ENCODE measurements at regions not wholly inside any gene's neighbourhood (a gene's known extent, or its start where the extent isn't known, plus 50 kb on each side); places are given as distances from the start of the nearest gene placed in this dataset.
"Not testable (repeated sequence)": the region's sequence is repeated elsewhere in the genome, so short reads cannot be mapped to it uniquely, and the experiment has no call there.

DNA sequence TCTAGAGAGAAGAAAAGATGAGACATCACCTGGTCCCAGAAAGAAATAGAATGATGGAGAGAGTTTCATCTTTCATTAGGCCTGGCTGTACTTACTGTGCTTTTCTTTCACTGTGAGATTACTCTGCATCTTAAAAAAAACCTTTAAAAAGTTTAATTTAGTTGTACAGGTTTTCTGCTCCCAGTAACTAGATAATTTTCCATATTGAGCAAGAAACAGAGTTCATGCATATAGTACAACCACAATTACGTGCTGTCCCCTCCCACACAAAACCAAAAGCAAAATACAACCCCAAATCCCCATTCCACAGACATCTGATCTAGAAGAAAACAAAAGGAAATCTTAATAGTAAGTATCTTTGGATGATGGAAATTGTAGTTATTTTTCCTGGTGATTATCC lies 371.2 kb downstream of the SH2D1A start:
- no peak for DNase-seq (ENCODE audit: low read depth)

DNA sequence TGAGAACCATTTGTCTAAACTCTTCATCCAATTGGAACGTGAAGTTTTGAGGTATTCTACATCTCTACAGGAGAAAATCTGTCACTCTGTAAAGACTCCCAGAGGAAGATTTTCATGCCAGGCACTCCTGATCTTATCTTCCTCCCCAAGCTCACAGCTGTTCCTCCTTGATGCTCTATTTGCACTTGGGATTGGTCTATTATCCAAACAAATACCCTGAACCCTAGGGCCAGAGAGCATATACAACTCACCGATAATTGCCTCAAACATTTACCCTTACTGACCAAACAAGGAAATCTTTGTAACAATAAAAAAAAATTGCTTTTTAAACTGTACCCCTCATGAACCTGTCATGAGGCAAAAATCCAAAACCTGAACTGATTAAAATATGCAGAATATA lies 372.7 kb downstream of the SH2D1A start:
- no peak for DNase-seq (ENCODE audit: low read depth)

GRCh38 chrX:124720532-124720931 lies 374.2 kb downstream of the SH2D1A start:
- no peak for DNase-seq (ENCODE audit: low read depth)

DNA sequence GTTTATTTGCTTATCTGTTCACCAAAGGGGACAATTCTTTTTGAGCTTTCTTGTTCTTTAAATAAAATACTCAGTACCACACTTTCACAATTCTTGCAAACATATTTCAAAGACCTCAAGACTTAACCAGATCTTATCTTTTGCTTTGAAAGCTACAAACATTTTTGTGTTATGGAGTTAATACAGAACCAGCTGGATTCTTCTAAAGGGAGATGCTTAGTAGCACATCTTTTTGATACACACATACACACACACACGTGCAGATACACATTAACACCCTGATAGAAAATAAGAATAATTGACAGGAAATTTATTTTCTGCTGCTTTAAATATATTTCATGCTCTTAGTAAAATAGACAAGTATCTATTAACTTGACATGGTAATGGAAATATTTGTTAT lies 379.1 kb downstream of the SH2D1A start:
- DNase-seq (ENCODE audit: low read depth): no peak

GRCh38 chrX:124726292-124726691 lies 379.9 kb downstream of the SH2D1A start:
- no peak for DNase-seq (ENCODE audit: low read depth)

GRCh38 chrX:124726881-124727280 lies 380.5 kb downstream of the SH2D1A start:
- DNase-seq (ENCODE audit: low read depth): no peak

DNA sequence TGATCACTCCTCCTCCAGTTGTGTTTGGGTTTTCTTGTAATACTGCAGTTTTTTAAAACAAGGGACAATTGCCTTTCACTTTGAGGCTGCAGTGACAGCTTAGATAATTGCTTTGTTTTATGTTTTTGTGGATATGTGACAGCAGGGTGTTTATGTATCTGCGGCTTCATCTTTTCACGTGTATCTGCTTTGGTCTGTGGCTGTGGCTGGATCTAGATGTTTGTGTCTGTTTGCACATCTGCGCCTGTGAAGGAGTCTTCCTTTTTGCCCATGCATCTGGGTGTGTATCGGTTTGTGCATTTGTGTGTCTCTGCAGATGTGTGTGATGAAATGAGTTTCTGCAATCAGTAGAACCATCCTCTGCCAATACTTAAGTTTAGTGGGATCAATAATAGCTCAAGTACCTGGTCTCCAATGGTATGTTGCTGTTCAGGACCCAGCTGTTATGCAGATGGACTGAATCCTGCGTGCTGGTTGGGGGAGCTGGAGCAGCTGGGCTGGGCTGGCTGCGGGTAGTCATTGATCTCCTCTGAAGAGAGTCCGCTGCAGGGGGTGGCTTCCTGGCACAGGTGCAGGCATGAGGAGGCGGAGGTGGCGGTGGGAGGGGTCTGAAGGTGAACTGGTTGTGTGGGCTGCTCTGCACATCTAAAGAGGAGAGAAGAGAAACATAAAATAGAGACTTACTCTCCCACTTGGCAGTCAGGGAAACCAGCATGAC lies 390.3 kb downstream of the SH2D1A start:
- DNase-seq (ENCODE audit: low read depth): no peak

- DNase-seq (ENCODE audit: low read depth): no peak
Observed at GRCh38 chrX:124737771-124738170, 391.4 kb downstream of the SH2D1A start.

DNA sequence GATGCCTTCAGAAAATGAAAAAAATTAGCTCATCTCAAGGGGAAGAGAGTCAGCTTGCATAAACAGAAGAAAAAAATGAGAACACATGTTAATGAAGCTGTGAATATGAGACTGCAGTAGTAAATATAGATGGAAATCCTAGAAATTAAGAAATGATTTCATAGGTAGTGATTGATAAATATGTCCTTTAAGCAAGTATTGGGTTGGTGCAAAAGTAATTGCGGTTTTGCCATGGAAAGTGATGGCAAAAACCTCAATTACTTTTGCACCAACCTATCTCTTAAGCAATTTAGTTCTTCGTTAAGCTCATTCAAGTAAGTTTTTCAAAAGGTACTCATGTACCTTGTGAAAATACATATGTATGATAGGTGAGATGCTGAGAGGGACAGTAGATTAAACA lies 400.9 kb downstream of the SH2D1A start:
- DNase-seq (ENCODE audit: low read depth): no peak

GRCh38 chrX:124764354-124764753 lies 418.0 kb downstream of the SH2D1A start:
- no peak for DNase-seq (ENCODE audit: low read depth)

DNA sequence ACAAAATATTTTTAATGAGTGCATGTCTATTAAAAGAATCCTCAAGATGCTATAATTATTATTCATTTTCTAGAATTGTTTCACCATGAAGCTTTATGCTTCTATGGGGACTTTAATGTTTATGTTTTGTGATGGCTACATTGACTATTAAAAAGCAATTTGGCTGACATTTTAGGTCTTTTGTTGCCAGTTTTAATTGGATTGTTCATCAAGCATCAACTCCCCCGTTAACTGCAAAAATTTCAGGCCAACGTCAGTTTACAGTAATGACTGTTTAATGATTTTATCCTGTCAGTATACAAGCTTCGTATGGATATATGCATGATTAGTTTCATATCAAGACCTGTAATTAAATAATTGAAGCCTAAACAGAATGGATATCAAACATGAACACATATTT lies 422.8 kb downstream of the SH2D1A start:
- DNase-seq (ENCODE audit: low read depth): no peak

DNA sequence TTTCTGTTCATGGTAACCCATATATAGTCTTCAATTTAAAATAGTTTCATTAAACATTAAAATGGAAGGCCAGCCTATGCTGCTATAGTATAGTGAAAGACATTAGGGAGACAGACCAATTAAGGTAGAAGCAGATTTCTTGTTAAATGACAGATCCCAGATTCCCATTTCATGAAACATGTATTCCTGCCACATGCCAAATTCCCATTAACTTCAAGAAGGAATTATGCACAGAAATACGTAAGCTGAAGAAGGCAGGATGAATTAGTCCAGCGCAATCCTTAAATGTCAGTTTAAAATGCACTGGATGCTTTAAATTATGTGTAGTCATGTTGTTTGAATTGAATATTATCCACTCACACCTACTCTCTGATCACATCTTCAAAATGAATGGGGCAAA lies 424.9 kb downstream of the SH2D1A start:
- no peak for DNase-seq (ENCODE audit: low read depth)

GRCh38 chrX:124788253-124788652 lies 441.9 kb downstream of the SH2D1A start:
- DNase-seq (ENCODE audit: low read depth): not testable (repeated sequence)

DNA sequence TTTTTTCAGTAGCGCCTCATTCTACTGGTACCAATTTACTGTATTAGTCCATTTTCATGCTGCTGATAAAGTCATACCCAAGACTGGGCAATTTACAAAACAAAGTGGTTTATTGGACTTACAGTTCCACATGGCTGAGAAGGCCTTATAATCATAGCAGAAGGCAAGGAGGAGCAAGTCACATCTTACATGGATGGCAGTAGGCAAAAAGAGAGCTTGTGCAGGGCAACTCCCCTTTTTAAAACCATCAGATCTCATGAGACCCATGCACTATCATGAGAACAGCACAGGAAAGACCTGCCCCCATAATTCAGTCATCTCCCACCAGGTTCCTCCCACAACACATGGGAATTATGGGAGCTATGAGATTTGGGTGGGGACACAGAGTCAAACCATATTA lies 443.5 kb downstream of the SH2D1A start:
- not testable (repeated sequence) for DNase-seq (ENCODE audit: low read depth)

- no peak for DNase-seq (ENCODE audit: low read depth)
Observed at GRCh38 chrX:124791492-124792095, 445.2 kb downstream of the SH2D1A start.

- DNase-seq (ENCODE audit: low read depth): no peak
Observed at GRCh38 chrX:124796989-124797388, 450.6 kb downstream of the SH2D1A start.

DNA sequence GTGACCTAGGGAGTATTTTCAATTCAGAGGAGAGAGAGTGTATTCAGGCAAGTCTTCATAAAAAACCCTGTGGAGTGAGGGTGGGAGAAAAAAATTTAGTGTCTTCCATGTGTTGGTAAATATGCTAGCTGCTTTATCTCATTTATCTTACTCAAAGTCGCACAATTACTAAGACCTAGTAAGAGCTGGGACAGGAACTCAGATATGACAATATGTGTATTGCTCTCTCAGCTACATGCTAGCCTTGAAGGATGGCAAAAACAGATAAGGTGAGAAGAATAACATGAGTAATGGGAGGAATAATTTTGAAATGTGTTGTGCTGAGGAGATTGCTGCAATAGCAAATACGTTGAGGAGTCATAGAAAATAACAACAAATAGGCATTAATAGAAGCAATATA lies 458.6 kb downstream of the SH2D1A start:
- DNase-seq (ENCODE audit: low read depth): no peak

DNA sequence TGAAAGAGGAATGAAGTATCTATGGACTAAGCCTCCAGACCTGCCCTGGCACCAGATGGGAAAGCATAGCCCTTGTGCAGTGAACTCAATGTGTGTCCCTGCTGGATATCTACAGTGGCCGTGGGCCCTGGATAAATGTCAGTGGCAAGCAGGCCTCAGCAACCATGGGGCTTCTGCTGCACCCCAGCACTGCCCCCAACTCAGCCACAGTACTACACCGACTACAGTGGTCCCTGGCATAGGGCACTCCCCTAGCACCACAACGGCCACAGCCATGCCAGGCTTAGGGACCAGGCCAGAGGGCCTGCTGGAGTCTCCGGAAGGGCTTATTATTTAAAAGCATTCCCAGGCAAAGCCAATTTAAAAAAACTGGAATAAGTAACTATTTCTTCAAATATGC lies 459.1 kb downstream of the SH2D1A start:
- DNase-seq (ENCODE audit: low read depth): no peak

DNA sequence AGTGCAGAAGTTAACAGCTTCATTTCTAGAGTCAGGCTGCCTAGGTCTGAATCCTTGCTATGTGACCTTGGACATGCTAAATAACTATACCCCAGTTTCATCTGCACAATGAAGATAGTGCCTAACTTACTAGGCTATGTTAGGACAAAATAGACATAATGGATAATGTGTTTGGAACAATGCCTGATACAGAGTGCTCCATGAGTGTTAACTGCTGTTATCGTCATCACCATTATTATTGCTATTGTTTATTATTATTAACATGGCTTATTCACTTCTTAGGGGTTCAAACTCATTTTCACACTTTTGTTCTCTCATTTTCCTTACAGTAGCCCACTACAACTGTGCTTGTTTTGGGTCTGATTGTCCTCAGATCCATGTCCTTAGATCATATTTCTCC lies 467.7 kb downstream of the SH2D1A start:
- no peak for DNase-seq (ENCODE audit: low read depth)

- no peak for DNase-seq (ENCODE audit: low read depth)
Observed at GRCh38 chrX:124818033-124818432, 471.7 kb downstream of the SH2D1A start.

GRCh38 chrX:124818764-124819163 lies 472.4 kb downstream of the SH2D1A start:
- no peak for DNase-seq (ENCODE audit: low read depth)

- DNase-seq (ENCODE audit: low read depth): no peak
Observed at GRCh38 chrX:124820738-124821137, 474.4 kb downstream of the SH2D1A start.

DNA sequence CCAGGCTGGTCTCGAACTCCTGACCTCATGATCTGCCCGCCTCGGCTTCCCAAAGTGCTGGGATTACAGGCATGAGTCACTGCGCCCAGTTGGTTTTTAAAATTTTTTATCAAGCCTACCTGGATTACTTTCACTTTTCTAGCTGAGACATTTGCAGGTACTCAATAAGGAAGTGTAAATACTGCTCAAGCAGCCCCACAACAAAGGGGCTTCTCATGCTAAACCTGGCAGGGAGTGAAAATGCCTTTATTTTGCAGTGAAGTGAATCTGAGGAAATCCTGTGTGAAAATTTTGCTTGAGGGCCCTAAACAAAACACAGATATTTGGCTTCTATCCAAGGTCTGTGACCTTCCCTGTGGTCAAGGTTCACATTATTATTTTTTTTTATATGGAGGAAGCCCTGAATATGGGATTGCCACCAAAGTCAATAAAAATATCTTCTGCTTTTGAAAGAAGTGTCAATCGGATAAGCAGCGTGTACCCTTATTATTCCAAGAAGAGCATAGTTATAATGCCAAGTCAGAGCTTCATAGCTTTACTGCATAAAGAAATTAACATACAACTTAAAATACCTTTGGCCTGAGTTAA lies 481.0 kb downstream of the SH2D1A start:
- no peak for DNase-seq (ENCODE audit: low read depth)

Data from forelimb muscle (tissue), 1 donor.